HFF-Myc (cell line): ENCODE measurements at regions not wholly inside any gene's neighbourhood (a gene's known extent, or its start where the extent isn't known, plus 50 kb on each side); places are given as distances from the start of the nearest gene placed in this dataset.

Source experiments
- DNase-seq: peaks from one replicate; pipeline ENCODE4 v3.0.0-alpha.2; 2011; ENCODE audit warnings: low read depth; ENCODE audit errors: extremely low read depth
- H3K4me3 ChIP-seq: replicated peaks from 2 replicates; pipeline ENCODE4 v1.5.1; 2011; ENCODE audit warnings: low read depth, mild to moderate bottlenecking, control low read depth, low read length
- TF ChIP-seq, protein P1 (sequence below): IDR thresholded peaks from 2 replicates; pipeline ENCODE4 v1.5.1; 2012; ENCODE audit warnings: mild to moderate bottlenecking, low read depth, low read length, control low read depth; ENCODE audit errors: missing control alignments

DNA sequence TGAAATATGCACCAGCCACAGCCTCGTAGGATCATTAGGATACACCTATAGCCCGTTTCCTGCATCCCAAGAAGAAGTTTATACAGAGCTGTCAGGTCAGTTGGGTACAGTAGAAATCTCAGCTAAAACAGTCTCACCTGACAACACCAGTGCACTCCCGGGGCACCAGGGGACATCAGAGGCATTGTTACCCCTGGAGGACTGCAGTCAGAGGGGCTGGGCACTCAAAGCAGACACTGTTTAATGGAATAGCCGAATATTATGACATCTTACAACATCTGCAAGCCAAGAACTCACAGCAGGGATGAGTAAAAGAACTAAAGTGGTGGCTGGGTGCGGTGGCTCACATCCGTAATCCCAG is 93.0 kb upstream of the ID2 start:
- no peak for DNase-seq
- TF ChIP-seq, protein P1, sequence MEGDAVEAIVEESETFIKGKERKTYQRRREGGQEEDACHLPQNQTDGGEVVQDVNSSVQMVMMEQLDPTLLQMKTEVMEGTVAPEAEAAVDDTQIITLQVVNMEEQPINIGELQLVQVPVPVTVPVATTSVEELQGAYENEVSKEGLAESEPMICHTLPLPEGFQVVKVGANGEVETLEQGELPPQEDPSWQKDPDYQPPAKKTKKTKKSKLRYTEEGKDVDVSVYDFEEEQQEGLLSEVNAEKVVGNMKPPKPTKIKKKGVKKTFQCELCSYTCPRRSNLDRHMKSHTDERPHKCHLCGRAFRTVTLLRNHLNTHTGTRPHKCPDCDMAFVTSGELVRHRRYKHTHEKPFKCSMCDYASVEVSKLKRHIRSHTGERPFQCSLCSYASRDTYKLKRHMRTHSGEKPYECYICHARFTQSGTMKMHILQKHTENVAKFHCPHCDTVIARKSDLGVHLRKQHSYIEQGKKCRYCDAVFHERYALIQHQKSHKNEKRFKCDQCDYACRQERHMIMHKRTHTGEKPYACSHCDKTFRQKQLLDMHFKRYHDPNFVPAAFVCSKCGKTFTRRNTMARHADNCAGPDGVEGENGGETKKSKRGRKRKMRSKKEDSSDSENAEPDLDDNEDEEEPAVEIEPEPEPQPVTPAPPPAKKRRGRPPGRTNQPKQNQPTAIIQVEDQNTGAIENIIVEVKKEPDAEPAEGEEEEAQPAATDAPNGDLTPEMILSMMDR = no peak
- no peak overlapping the region for H3K4me3 ChIP-seq

DNA sequence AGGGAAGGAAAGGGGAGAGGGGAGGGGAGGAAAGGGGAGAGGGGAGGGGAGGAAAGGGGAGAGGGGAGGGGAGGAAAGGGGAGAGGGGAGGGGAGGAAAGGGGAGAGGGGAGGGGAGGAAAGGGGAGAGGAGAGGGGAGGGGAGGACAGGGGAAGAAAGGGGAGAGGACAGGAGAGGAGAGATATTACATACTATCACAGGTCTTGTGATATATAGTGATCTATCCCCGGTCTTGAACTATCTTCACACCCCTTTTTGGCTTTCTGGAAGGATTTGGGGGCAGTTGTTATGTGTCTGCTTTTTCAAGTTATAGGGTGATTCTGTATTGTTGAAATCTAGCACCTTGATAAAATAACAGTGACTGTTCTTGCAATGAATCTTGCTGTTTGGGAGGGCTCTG is 92.1 kb upstream of the ID2 start:
- TF ChIP-seq, protein P1 = no peak
- no peak for DNase-seq

DNA sequence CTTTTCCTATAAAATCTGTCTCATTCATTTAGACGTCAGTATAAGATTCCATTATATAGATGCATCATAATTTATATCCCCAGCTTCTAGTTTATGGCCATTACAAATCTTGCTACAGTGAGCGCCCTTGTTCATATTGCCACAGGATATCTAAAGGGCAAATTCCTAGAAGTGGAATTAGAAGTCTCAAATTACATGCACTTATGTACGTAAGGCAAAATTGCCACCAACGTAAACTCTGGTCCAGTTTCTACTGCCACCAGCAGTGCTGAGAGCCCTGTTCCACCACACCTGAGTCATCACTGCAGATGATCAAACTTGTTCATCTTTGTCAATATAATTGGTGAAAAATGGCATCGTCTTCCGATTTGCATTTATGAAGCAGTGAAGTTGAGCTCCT is 90.9 kb upstream of the ID2 start:
- H3K4me3 ChIP-seq = no peak overlapping the region
- no peak for DNase-seq
- TF ChIP-seq, protein P1 = no peak

More for the DNA sequence above, 92.1 kb upstream of the ID2 start:
- H3K4me3 ChIP-seq = no peak overlapping the region

DNA sequence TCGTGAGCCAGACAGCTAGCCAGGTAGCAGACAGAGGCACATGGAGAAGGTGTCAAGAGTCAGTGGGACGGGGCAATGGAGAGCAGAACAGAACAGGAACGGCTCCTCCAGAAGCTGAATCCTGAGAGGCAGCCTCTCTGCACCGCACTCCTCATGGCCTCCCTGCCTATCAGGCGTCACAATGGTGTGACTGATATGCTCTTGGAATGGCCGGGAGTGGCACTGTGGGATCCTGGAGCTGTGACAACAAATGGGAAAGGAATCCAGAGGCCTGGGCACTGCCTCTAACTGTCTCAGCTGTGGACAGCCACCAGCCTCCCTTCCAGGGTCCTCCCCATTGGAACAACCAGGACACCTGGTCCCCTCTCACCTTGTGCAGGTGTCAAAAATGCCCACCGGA is 89.1 kb upstream of the ID2 start:
- H3K4me3 ChIP-seq = no peak overlapping the region
- no peak for DNase-seq
- TF ChIP-seq, protein P1 = no peak

DNA sequence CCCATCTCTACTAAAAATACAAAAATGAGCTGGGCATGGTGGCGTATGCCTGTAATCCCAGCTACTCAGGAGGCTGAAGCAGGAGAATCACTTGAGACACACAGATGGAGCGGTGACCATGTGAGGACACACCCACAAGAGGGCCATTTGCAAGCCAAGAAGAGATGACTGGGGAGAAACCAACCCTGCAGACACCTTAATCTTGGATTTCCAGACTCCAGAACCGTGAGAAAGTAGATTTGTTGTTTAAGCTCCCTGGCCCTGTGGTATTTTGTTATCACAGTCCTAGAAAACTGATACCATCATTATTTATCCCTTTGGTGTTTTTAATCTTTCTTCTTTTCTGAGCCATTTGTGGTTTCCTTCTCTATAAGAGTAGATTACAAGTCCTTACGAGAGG is 88.6 kb upstream of the ID2 start:
- H3K4me3 ChIP-seq = no peak overlapping the region
- TF ChIP-seq, protein P1 = no peak
- no peak for DNase-seq

DNA sequence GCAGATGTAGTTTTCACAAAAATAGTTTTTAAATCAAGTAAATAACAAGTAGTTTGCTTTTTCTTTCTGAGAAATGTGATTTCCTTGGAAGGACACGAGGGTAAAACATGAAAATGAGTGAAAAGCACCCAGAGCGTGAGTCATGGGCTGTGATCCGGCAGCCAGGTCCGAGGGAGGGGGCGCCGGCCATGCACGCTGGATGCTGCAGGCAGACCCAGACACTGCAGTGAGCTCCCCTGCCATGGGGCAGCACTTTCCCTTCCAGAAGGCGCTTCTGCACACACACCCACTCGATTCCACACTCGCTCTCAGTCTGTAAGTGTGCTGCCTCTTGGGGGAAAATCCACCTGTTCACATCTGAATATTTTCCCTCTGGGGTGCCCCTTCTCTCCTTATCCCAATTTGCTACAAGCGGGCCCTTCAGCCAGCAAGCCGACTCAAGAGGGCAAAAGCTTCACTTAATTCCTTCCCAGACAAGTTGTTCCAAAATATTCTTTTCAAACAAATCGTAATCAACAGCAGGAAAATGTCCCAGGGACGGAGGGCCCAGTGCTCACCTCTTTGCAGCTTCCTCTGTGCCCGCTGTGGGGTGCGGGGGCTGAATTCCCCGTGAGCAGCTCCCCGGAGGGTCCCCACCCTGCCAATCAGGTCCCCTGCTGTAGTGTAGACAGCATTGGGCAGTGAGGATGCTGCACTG is 87.0 kb upstream of the ID2 start:
- TF ChIP-seq, protein P1 = no peak
- H3K4me3 ChIP-seq = no peak overlapping the region
- DNase-seq = no peak

DNA sequence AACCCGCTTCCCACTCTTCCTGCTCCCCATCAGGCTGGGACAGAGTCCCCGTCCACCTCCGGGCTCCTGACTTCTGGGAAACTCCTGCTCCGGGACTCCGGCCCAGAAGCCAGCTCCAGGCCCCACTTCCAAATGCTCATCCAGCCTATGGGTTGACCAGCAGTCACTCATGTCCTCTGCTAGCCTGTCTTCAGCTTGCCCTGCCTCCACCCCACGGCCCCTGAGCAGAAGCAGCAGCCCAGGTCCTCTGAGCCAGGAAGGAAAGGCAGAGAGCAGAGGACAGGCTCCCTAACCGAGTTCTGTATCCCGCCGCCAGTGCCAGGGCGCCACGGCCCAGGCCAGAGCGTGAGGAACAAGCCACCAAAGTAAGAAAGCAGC is 86.4 kb upstream of the ID2 start:
- TF ChIP-seq, protein P1 = no peak
- no peak overlapping the region for H3K4me3 ChIP-seq
- no peak for DNase-seq
